HFFc6 (cell line): ENCODE measurements at regions not wholly inside any gene's neighbourhood (a gene's known extent, or its start where the extent isn't known, plus 50 kb on each side); places are given as distances from the start of the nearest gene placed in this dataset.

Source experiments
- DNase-seq: peaks from one replicate; pipeline ENCODE4 v3.0.0-alpha.2; 2018
- H3K27ac Mint-ChIP-seq: 2 replicates; pipeline ENCODE4 v1.8.0; 2020; ENCODE audit warnings: mild to moderate bottlenecking, mixed read lengths
- H3K27me3 Mint-ChIP-seq: 2 replicates; pipeline ENCODE4 v1.8.0; 2021; ENCODE audit warnings: mild to moderate bottlenecking, moderate library complexity, mixed read lengths; ENCODE audit not compliant: insufficient read depth
- H3K36me3 Mint-ChIP-seq: 2 replicates; pipeline ENCODE4 v1.8.0; 2021; ENCODE audit warnings: low read depth, mixed read lengths
- H3K4me1 Mint-ChIP-seq: 2 replicates; pipeline ENCODE4 v1.8.0; 2020; ENCODE audit warnings: low read depth, mixed read lengths
- H3K4me3 Mint-ChIP-seq: 2 replicates; pipeline ENCODE4 v1.8.0; 2020; ENCODE audit warnings: mild to moderate bottlenecking, moderate library complexity, mixed read lengths
- H3K9me3 Mint-ChIP-seq: 2 replicates; pipeline ENCODE4 v1.8.0; 2020; ENCODE audit warnings: mild to moderate bottlenecking, mixed read lengths
- CTCF ChIP-seq: fragments of 200-600 bp; sonication (generic); IDR thresholded peaks from 2 replicates; pipeline ENCODE4 v1.5.0; 2021; ENCODE audit warnings: antibody characterized with exemption, mild to moderate bottlenecking

GRCh38 chr4:180949424-180950213, 1293.6 kb upstream of the TENM3 start:
- no peak overlapping the region for H3K4me3 Mint-ChIP-seq
- no peaks in the 10 kb centered on the region for H3K27me3 Mint-ChIP-seq
- no peaks in the 10 kb centered on the region for H3K36me3 Mint-ChIP-seq
- no peaks in the 10 kb centered on the region for H3K4me1 Mint-ChIP-seq
- H3K9me3 Mint-ChIP-seq, result peaks cover 18% of the 10 kb centered on the region
- TF ChIP-seq CTCF, result no peak
- DNase-seq, result no peak
- no peak overlapping the region for H3K27ac Mint-ChIP-seq

DNA sequence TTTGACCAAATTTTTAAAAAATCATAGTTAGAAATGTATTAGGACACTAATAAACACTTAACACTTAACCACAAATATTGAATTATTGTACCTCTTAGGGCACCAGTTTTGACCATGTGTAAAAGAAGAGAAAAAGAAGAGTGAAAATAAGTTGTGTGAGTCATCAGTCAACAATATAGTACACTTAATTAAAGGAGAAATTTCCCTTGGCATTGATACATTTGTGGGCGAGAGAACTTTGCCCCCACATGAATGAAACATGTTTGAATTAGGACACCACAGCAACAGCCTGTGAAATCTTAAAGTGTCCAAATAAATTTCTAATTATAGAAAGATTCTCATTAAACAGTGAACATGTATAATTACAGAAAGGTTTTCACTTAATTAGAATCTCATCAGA, 1292.8 kb upstream of the TENM3 start:
- Mint-ChIP-seq H3K27me3 (no peaks in the 10 kb centered on the region), H3K36me3 (no peaks in the 10 kb centered on the region)

DNA sequence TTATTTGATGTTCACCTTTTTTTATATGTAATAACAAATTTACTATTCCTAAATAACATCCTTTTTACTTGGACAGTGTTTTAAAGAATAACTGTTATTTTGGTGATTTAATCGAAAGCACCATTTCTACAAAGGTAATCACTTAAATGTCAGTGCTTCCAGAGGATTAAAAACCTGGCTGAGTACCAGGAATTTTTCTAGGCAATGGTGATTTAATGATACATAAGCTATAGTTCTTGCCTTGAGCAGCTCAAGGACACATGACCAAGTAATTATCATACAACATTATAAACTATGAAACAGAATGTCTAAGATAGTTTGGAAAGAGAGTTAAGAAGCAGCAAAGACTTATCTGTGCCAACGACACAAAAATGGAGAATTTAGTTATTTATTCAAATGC, 1291.9 kb upstream of the TENM3 start:
- H3K4me1 Mint-ChIP-seq, result no peaks in the 10 kb centered on the region
- no peak for DNase-seq
- H3K27ac Mint-ChIP-seq, result no peak overlapping the region
- TF ChIP-seq CTCF, result no peak
- H3K4me3 Mint-ChIP-seq, result no peak overlapping the region
- peaks cover 18% of the 10 kb centered on the region for H3K9me3 Mint-ChIP-seq
- no peaks in the 10 kb centered on the region for H3K27me3 Mint-ChIP-seq
- H3K36me3 Mint-ChIP-seq, result no peaks in the 10 kb centered on the region

More for the DNA sequence above, 1292.8 kb upstream of the TENM3 start:
- Mint-ChIP-seq H3K27ac (no peak overlapping the region), H3K4me3 (no peak overlapping the region), H3K4me1 (no peaks in the 10 kb centered on the region), H3K9me3 (peaks cover 18% of the 10 kb centered on the region)
- no peak for TF ChIP-seq CTCF
- DNase-seq, result no peak

DNA sequence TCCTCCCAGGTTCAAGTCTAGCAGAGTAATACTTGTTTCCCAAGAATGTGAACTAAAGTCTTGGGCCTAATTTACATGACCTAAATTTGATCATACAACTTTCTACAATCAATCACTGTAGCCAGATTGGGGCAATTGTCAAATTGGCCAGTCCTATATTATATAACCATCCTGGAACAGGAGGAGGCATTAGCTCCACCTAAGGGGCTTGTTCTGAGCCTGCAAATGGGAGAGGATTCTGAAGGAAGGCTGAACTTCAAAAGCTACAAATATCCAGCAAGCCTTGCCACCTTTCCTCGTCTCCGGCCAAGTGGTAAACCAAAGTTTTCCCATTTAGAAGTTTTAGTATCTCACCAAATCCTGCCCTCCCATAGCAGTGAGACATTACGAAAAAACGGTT, 1289.6 kb upstream of the TENM3 start:
- no peak overlapping the region for H3K4me3 Mint-ChIP-seq
- H3K27me3 Mint-ChIP-seq, result no peaks in the 10 kb centered on the region
- H3K36me3 Mint-ChIP-seq, result no peaks in the 10 kb centered on the region
- no peak for DNase-seq
- H3K4me1 Mint-ChIP-seq, result no peaks in the 10 kb centered on the region
- H3K27ac Mint-ChIP-seq, result no peak overlapping the region
- peaks cover 18% of the 10 kb centered on the region for H3K9me3 Mint-ChIP-seq
- TF ChIP-seq CTCF, result no peak

- no peak for TF ChIP-seq CTCF
- no peak for DNase-seq
- H3K9me3 Mint-ChIP-seq, result peaks cover 12% of the 10 kb centered on the region
- H3K4me3 Mint-ChIP-seq, result no peak overlapping the region
- no peaks in the 10 kb centered on the region for H3K36me3 Mint-ChIP-seq
- H3K27ac Mint-ChIP-seq, result no peak overlapping the region
- no peaks in the 10 kb centered on the region for H3K4me1 Mint-ChIP-seq
- no peaks in the 10 kb centered on the region for H3K27me3 Mint-ChIP-seq
Measured at GRCh38 chr4:180960743-180961401, 1282.3 kb upstream of the TENM3 start.
